ENCODE measurements at regions not wholly inside any gene's neighbourhood (a gene's known extent, or its start where the extent isn't known, plus 50 kb on each side); places are given as distances from the start of the nearest gene placed in this dataset.

DNA sequence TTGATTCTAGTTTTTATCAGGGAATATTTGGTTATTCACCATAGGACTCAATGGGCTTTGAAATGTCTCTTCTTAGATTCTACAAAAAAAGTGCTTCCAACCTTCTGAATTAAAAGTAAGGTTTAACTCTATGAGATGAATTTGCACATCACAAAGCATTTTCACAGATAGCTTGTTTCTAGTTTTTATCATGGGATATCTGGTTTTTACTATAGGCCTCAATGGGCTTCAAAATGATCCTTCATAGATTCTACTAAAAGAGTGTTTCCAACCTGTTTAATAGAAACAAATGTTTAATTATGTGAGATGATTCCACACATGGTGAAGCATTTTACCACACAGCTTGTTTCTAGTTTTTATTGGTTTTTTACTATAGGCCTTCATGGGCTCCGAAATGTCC, 560.7 kb downstream of the KCNJ18 start:
- no peak overlapping the region for H3K27ac ChIP-seq
- H3K4me2 ChIP-seq, result no peak overlapping the region
- H3K4me3 ChIP-seq, result no peak overlapping the region
- H3K4me1 ChIP-seq, result no peaks in the 10 kb centered on the region
- ATAC-seq (no peak), FAIRE-seq (no peak), DNase-seq (ENCODE audit: low read depth in 1 of 2, low spot score in 1 of 2) (no peak)
- TF ChIP-seq BCL3 (IDR thresholded peaks at IDR 0.05), result no peak
- no peak for TF ChIP-seq HEYL (CRISPR knock-in tag; IDR thresholded peaks at IDR 0.05)
- no peak for TF ChIP-seq KDM5A (IDR thresholded peaks at IDR 0.05)
- no peak for TF ChIP-seq NPAS2 (CRISPR knock-in tag; IDR thresholded peaks at IDR 0.05; ENCODE audit: borderline replicate concordance)
- no peak for TF ChIP-seq E2F6 (IDR thresholded peaks at IDR 0.05; ENCODE audit: borderline replicate concordance, low read depth)
- TF ChIP-seq, protein P1, sequence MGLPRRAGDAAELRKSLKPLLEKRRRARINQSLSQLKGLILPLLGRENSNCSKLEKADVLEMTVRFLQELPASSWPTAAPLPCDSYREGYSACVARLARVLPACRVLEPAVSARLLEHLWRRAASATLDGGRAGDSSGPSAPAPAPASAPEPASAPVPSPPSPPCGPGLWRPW (IDR thresholded peaks at IDR 0.05), result no peak
- no peak for TF ChIP-seq CBX8 (IDR thresholded peaks at IDR 0.05)
- no peak for TF ChIP-seq EHF (CRISPR knock-in tag; IDR thresholded peaks at IDR 0.05)
- TF ChIP-seq NFE2L2 (conservative IDR thresholded peaks at IDR 0.05; ENCODE audit: low read length), result no peak
- TF ChIP-seq ESRRA (IDR thresholded peaks at IDR 0.05; ENCODE audit: borderline replicate concordance, low read length), result no peak
- TF ChIP-seq KDM1A (IDR thresholded peaks at IDR 0.05; ENCODE audit: low read depth), result no peak
- no peak for TF ChIP-seq MAFK (IDR thresholded peaks at IDR 0.05; ENCODE audit: partially characterized antibody)
- no peak for TF ChIP-seq EHMT2 (IDR thresholded peaks at IDR 0.05; ENCODE audit: low read depth)
- TF ChIP-seq RNF2 (IDR thresholded peaks at IDR 0.05; ENCODE audit: borderline replicate concordance, low read depth), result no peak
- no peak for TF ChIP-seq SMC3 (IDR thresholded peaks at IDR 0.05)
- TF ChIP-seq POLR2A (IDR thresholded peaks at IDR 0.05; ENCODE audit: low read length), result no peak
- TF ChIP-seq ZC3H11A (IDR thresholded peaks at IDR 0.05), result no peak
- no peak for TF ChIP-seq GATA3 (IDR thresholded peaks at IDR 0.05; ENCODE audit: borderline replicate concordance)
- TF ChIP-seq BHLHE40 (IDR thresholded peaks at IDR 0.05; ENCODE audit: low read depth, low read length), result no peak
- H3K9me3 ChIP-seq, result peaks cover 10% of the 10 kb centered on the region
- CTCF ChIA-PET, result no interaction called here
- POLR2A ChIA-PET, result no interaction called here
- 34% methylated on average over 1 of the region's 1 CpG for WGBS (ENCODE audit: missing lambda C conversion rate)

- H3K4me1 ChIP-seq, result no peaks in the 10 kb centered on the region
- H3K4me3 ChIP-seq, result no peak overlapping the region
- no peak overlapping the region for H3K4me2 ChIP-seq
- FAIRE-seq (no peak), DNase-seq (ENCODE audit: low read depth in 1 of 2, low spot score in 1 of 2) (no peak), ATAC-seq (no peak)
- H3K27ac ChIP-seq, result no peak overlapping the region
- ChIA-PET POLR2A (no interaction called here), CTCF (no interaction called here)
- TF ChIP-seq HDAC2 (IDR thresholded peaks at IDR 0.05) (no peak), FOSB (CRISPR knock-in tag; IDR thresholded peaks at IDR 0.05) (no peak), HOXB5 (CRISPR knock-in tag; IDR thresholded peaks at IDR 0.05) (no peak), MYC (IDR thresholded peaks at IDR 0.05; ENCODE audit: borderline replicate concordance, low read length) (no peak), FOXS1 (CRISPR knock-in tag; IDR thresholded peaks at IDR 0.05) (no peak), HOXB13 (CRISPR knock-in tag; IDR thresholded peaks at IDR 0.05; ENCODE audit: low read depth) (no peak), FOSL2 (IDR thresholded peaks at IDR 0.05) (no peak), FOSL2 (CRISPR knock-in tag; IDR thresholded peaks at IDR 0.05) (no peak), MAFK (IDR thresholded peaks at IDR 0.05; ENCODE audit: partially characterized antibody) (no peak), EHMT2 (IDR thresholded peaks at IDR 0.05; ENCODE audit: low read depth) (no peak), BCL3 (IDR thresholded peaks at IDR 0.05) (no peak), SMC3 (IDR thresholded peaks at IDR 0.05) (no peak), E2F6 (IDR thresholded peaks at IDR 0.05; ENCODE audit: borderline replicate concordance, low read depth) (no peak), PHF8 (IDR thresholded peaks at IDR 0.05; ENCODE audit: borderline replicate concordance, low read depth) (no peak), ZNF302 (CRISPR knock-in tag; IDR thresholded peaks at IDR 0.05) (no peak)
- TF ChIP-seq, protein P2, sequence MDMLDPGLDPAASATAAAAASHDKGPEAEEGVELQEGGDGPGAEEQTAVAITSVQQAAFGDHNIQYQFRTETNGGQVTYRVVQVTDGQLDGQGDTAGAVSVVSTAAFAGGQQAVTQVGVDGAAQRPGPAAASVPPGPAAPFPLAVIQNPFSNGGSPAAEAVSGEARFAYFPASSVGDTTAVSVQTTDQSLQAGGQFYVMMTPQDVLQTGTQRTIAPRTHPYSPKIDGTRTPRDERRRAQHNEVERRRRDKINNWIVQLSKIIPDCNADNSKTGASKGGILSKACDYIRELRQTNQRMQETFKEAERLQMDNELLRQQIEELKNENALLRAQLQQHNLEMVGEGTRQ (IDR thresholded peaks at IDR 0.05), result no peak
- TF ChIP-seq, protein P3, sequence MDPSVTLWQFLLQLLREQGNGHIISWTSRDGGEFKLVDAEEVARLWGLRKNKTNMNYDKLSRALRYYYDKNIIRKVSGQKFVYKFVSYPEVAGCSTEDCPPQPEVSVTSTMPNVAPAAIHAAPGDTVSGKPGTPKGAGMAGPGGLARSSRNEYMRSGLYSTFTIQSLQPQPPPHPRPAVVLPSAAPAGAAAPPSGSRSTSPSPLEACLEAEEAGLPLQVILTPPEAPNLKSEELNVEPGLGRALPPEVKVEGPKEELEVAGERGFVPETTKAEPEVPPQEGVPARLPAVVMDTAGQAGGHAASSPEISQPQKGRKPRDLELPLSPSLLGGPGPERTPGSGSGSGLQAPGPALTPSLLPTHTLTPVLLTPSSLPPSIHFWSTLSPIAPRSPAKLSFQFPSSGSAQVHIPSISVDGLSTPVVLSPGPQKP (IDR thresholded peaks at IDR 0.05; ENCODE audit: low read depth, low read length), result no peak
- 22% methylated on average over 15 of the region's 17 CpGs for WGBS (ENCODE audit: missing lambda C conversion rate)
- H3K9me3 ChIP-seq, result no peaks in the 10 kb centered on the region
Observed at GRCh38 chr17:22265807-22266206, 573.5 kb downstream of the KCNJ18 start.
